Activated CD8-positive, alpha-beta memory T cell treated with anti-CD3 and anti-CD28 coated beads for 36 hours (primary cell): ENCODE measurements at regions not wholly inside any gene's neighbourhood (a gene's known extent, or its start where the extent isn't known, plus 50 kb on each side); places are given as distances from the start of the nearest gene placed in this dataset.

Source experiments
- CTCF ChIA-PET: fragments of 350-600 bp; sonication (Branson Sonifier 250); formaldehyde crosslinking; loops from one replicate; lab custom pipeline; 2021; ENCODE audit warnings: antibody characterized with exemption; lab: Charles Lee
- POLR2A ChIA-PET: fragments of 350-600 bp; sonication (Branson Sonifier 250); formaldehyde crosslinking; loops from one replicate; lab custom pipeline; 2021; ENCODE audit warnings: antibody characterized with exemption; lab: Charles Lee

DNA sequence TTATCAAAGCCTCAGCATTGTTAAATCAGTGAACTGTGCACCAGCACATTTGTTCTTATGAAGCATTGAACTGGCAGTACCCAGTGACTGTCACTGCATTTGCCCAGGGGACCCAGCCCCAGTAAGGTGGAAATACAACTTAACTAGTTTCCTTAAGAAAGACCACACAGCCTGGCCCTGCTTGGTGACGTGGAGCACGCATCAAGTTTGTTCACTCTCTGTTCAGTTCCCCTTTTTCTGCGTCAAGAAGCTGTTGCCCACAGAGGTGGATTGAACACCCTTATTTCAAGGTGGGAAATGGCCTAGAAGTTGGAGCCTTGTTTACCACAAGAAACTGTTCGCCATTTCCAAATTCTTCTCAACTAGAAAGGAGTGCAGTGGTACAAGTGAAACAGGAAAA lies 69.9 kb upstream of the AGBL1 start:
- CTCF ChIA-PET: no interaction called here
- POLR2A ChIA-PET: no interaction called here

DNA sequence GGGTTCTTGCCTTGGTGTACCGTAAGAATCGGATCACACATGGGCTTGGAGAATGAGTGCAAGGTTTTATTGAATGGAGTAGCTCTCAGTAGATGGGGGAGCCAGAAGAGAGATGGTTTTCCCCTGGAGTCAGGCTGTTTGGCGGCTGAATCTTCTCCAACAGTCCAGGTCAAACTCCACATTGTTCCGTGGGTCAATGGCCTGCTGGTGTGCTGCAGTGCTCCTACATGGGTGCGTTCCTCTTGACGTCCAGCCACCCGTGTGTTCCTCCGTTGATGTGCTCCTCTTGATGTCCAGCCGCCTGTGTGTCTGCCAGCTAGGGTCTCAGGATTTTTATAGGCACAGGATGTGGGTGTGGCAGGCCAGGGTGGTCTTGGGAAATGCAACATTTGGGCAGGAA lies 69.3 kb upstream of the AGBL1 start:
- CTCF ChIA-PET: no interaction called here
- POLR2A ChIA-PET: no interaction called here

DNA sequence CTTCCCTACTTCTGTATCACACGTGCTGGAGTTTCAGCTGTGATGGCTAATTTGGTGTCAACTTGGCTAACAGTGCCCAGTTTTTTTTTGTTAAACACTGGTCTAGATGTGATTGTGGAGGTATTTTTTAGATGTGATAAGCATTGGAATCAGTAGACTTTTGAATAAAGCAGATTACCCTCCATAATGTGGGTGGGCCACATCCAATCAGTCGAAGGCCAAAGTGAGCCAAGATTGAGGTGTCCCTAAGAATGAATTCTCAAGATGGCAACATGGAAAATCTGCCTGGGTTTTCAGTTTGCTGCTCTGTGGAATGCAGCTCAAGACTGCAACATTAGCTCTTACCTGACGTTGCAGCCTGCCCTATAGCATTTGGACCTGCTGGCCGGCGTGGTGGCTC lies 68.8 kb upstream of the AGBL1 start:
- POLR2A ChIA-PET: no interaction called here
- CTCF ChIA-PET: no interaction called here

DNA sequence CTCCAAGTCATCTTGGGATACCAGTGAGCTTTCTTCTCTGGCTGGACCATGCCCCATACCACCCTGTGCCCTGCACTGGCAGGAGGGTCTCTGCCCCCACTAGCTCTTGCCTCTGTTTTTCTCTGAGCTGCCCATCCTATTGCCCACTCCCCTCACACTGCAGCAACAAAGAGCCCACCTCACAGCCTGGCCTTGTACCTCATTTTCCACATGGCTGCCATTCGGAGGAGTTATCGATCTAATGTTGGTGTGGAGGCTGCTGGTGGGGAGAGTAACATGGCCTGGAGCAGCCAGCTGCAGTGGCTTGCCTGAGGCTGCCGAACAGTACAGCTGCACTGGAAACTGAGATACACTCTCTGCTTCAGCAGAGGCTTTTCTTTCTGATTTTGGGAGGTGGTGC lies 65.7 kb upstream of the AGBL1 start:
- ChIA-PET POLR2A (no interaction called here), CTCF (no interaction called here)

DNA sequence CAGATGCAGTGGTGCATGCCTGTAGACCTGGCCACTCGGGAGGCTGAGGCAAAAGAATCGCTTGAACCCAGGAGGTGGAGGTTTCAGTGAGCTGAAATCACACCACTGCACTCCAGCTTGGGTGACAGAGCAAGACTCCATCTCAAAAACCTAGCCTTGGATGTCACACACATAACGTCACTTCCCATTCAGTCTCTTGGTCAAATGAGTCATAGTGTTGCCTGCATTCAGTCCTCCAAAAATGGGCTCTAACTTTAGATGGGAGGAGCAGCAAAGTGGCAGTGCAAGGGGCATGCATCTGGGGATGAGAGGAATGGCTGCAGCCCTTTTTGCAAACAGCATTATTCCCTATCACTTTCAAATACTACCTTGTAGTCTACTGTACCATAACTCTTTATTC lies 62.9 kb upstream of the AGBL1 start:
- CTCF ChIA-PET: no interaction called here

DNA sequence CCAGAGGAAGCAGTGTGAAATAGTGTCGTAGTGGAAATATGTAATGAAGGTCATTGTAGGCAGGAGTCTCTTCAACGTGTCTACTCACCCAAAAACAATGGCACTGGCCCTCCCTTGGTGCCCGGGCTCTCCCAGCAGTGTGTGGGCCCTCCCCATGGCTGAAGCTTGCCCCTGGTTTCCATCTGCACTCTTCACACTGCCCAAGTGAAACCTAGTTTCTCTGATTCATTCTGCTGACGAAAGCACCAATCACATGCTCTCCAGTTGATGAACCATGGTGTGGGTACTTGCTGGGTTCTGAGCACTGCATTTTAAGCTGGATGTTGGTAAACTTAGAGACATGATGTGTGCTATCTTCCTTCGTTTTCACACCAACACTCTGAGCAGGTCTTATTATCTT lies 61.0 kb upstream of the AGBL1 start:
- POLR2A ChIA-PET: no interaction called here
- CTCF ChIA-PET: no interaction called here

More for the DNA sequence above, 62.9 kb upstream of the AGBL1 start:
- POLR2A ChIA-PET: no interaction called here

DNA sequence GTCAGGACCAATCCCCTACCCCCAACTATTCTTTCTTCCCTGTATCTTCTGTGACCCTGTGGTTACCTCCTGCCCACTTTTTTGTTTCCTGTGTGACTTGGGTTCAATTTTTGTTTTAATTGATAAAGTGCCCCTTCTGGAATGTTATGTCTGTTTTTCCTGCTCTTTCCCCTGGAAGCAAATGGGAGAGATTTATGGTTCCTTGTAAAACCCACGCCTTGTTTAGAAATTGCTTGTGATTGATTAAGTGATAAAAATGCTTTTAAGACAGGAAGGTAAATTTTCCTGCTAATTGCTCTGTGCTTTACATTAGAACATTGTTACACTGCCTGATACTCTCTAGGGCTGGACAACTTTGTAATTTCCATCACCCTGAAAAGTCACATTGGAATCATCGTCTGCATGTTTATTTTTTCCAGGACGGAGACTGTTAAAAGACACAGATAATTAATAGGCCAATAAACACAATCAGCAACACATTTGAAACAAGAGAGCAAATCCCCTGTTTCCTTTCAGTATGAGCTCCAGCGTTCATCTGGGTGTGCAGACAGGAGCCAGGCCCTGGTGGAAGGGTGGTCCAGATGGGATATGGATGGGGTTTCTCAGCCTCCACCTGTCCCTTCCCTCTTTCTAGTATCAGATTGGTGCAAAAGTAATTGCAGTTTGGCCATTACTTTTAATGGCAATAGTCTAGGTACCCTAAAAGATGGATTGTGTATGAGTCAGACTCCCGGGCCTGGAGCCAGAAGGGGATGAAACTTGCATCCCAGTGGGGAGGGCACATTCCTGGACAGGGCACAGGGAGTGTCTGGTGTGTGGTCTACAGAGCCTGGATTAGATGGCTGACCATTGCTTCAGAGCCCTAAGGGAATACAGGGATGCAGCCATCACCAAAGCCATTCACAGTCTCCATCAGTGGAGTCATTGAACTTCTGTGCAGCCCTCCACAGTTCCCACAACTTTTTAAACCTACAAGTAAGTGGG lies 58.1 kb upstream of the AGBL1 start:
- ChIA-PET CTCF (no interaction called here), POLR2A (no interaction called here)

DNA sequence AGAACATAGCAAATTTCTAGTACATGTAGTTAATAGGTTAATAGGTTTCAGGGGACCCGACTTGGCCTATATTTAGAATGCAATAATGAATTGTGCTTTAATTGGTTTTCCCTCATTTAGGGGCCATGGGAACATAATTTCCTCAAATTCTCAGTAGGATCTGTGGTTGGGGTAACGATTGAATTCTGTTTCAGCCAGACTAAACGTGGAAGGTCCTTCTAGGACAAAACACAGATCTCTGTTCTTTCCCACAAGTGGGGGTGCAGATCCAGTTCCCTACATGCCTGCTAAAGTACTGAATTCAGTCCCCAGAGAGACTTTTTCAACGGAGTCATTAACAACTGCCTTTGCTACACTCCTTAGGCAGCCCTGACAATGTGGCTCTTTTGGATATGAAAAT lies 50.7 kb upstream of the AGBL1 start:
- CTCF ChIA-PET: no interaction called here
- POLR2A ChIA-PET: no interaction called here
